H1 (cell line): ENCODE measurements at regions not wholly inside any gene's neighbourhood (a gene's known extent, or its start where the extent isn't known, plus 50 kb on each side); places are given as distances from the start of the nearest gene placed in this dataset.

Experiments
- ATF3 ChIP-seq: IDR thresholded peaks from 2 replicates; pipeline ENCODE4 v1.6.1; 2011; ENCODE audit warnings: low read depth, mild to moderate bottlenecking, low read length; ENCODE audit not compliant: insufficient read depth
- EP300 ChIP-seq, 2 experiments: IDR thresholded peaks; 1 replicate in 1 of 2; 2 replicates in 1 of 2; pipeline ENCODE4 v1.6.1; 2011 to 2012; ENCODE audit warnings: low read depth in 2 of 2, low read length in 2 of 2, mild to moderate bottlenecking in 2 of 2, borderline replicate concordance in 1 of 2, inconsistent platforms in 1 of 2, moderate library complexity in 1 of 2
- KDM1A ChIP-seq: fragments of 200-600, 300-600 bp; sonication (generic); IDR thresholded peaks from 2 replicates; pipeline ENCODE4 v1.7.1; 2016; ENCODE audit warnings: mild to moderate bottlenecking, low read length, borderline replicate concordance
- SIRT6 ChIP-seq: IDR thresholded peaks from one replicate; pipeline ENCODE4 v1.7.1; 2012; ENCODE audit warnings: low read length, inconsistent platforms
- SUZ12 ChIP-seq: fragments of 200-600 bp; sonication (generic); IDR thresholded peaks from 2 replicates; pipeline ENCODE4 v1.6.1; 2012; ENCODE audit warnings: mild to moderate bottlenecking, inconsistent platforms, low read length, moderate library complexity, mixed read lengths
- ZNF274 ChIP-seq: IDR thresholded peaks from 2 replicates; pipeline ENCODE4 v1.7.0; 2012; ENCODE audit warnings: low read length, borderline replicate concordance; ENCODE audit errors: extremely low read depth

- TF ChIP-seq EP300 (IDR thresholded peaks at IDR 0.05; ENCODE audit: borderline replicate concordance in 1 of 2, low read depth in 2 of 2, low read length in 2 of 2) (no peak), KDM1A (no peak), ATF3 (no peak), SIRT6 (no peak), ZNF274 (no peak), SUZ12 (no peak)
Measured at GRCh38 chr1:168821434-168821833, 92.4 kb upstream of the DPT start (continued).
